HG03060 (cell line): ENCODE measurements at regions not wholly inside any gene's neighbourhood (a gene's known extent, or its start where the extent isn't known, plus 50 kb on each side); places are given as distances from the start of the nearest gene placed in this dataset.
"Not testable (repeated sequence)": the region's sequence is repeated elsewhere in the genome, so short reads cannot be mapped to it uniquely, and the experiment has no call there.

ENCODE experiments used
- ATAC-seq: cut with Tn5 transposase; IDR thresholded peaks from one replicate; pipeline ENCODE4 v1.9.1; 2021; ENCODE audit warnings: low read depth, moderate number of reproducible peaks; ENCODE audit not compliant: unreplicated experiment

- ATAC-seq = no peak
Observed at GRCh38 chr1:172717722-172718465, 59.0 kb downstream of the FASLG start.

- ATAC-seq = no peak
Observed at GRCh38 chr1:172719066-172719627, 60.2 kb downstream of the FASLG start.

- ATAC-seq = no peak
Observed at GRCh38 chr1:172719694-172720138, 60.8 kb downstream of the FASLG start.

GRCh38 chr1:172720339-172720738, 61.4 kb downstream of the FASLG start:
- ATAC-seq = no peak

GRCh38 chr1:172723251-172723650, 64.3 kb downstream of the FASLG start:
- ATAC-seq = no peak

- ATAC-seq = no peak
Observed at GRCh38 chr1:172724232-172724631, 65.3 kb downstream of the FASLG start.

- peak; percentile 57 for ATAC-seq
Observed at GRCh38 chr1:172724765-172725613, 66.1 kb downstream of the FASLG start.

GRCh38 chr1:172726740-172727139, 67.8 kb downstream of the FASLG start:
- ATAC-seq = no peak

GRCh38 chr1:172727275-172727857, 68.5 kb downstream of the FASLG start:
- no peak for ATAC-seq

GRCh38 chr1:172727956-172728603, 69.2 kb downstream of the FASLG start:
- ATAC-seq = no peak

GRCh38 chr1:172728705-172729104, 69.8 kb downstream of the FASLG start:
- ATAC-seq = not testable (repeated sequence)

GRCh38 chr1:172732427-172732826, 73.5 kb downstream of the FASLG start:
- no peak for ATAC-seq

- no peak for ATAC-seq
Observed at GRCh38 chr1:172733815-172734214, 74.9 kb downstream of the FASLG start.

GRCh38 chr1:172738389-172738788, 79.5 kb downstream of the FASLG start:
- no peak for ATAC-seq

GRCh38 chr1:172742599-172743500, 83.9 kb downstream of the FASLG start:
- no peak for ATAC-seq

- ATAC-seq = no peak
Observed at GRCh38 chr1:172745014-172745413, 86.1 kb downstream of the FASLG start.

- peak; percentile 80 for ATAC-seq
Observed at GRCh38 chr1:172746091-172746949, 87.4 kb downstream of the FASLG start.

- ATAC-seq = no peak
Observed at GRCh38 chr1:172748201-172748600, 89.3 kb downstream of the FASLG start.

GRCh38 chr1:172751683-172752082, 92.8 kb downstream of the FASLG start:
- ATAC-seq = no peak
